GM21526 (cell line): ENCODE measurements at regions not wholly inside any gene's neighbourhood (a gene's known extent, or its start where the extent isn't known, plus 50 kb on each side); places are given as distances from the start of the nearest gene placed in this dataset.
"Not testable (repeated sequence)": the region's sequence is repeated elsewhere in the genome, so short reads cannot be mapped to it uniquely, and the experiment has no call there.

Experiments
- ATAC-seq: cut with Tn5 transposase; IDR thresholded peaks from one replicate; pipeline ENCODE4 v1.9.1; 2021; ENCODE audit warnings: moderate library complexity; ENCODE audit not compliant: unreplicated experiment, low FRiP score

DNA sequence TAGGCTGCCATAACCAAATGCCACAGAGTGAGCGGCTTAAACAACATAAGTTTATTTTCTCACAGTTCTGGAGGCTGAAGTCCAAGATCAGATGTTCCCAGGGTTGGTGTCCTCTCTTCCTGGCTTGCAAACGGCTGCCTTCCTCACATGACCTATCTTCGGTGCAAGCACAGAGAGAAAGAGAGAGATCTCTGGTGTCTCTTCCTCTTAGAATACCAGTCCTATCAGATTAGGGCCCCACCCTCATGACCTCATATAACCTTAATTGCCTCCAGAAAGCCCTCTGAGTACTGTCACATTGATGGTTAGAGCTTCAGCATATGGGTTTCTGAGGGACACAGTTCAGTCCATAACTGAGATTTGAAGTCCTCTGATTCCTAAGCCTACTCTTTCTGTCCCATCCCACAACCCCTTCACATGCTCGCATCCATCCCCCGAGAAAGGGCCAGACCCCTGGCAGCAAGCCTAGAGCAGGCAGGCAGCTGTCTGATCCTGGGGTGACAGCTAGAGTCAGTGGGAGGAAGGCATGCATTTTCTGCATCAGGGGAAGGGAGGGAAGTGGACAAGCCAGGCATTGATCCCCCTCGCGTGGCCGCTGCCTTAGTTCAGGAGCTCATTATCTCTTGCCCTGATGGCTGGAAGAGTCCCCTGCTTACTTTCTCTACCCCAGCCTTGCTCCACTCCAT, 114.1 kb downstream of the FAR1 start:
- ATAC-seq: no peak

GRCh38 chr11:13784441-13784840, 116.0 kb downstream of the FAR1 start:
- ATAC-seq: no peak

DNA sequence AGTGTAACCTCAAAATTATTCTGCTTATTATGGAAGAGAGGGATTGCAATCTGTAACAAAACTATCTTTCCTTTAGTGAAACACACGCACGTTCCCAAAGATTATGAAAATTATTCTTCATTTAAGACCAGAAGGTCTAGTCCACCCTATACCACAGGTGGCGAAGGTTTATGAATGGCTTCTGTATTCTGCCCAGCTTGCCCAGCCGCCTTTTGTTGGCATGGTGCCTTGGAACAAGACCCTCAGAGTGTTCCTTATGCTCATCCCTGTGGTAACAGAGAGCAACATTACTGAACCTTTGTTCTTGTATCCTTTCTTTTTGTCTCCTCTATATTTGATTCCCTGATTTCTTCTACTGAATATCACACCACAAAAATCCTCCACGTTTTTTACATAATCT, 116.4 kb downstream of the FAR1 start:
- no peak for ATAC-seq

- no peak for ATAC-seq
Observed at GRCh38 chr11:13786688-13787087, 118.2 kb downstream of the FAR1 start.

DNA sequence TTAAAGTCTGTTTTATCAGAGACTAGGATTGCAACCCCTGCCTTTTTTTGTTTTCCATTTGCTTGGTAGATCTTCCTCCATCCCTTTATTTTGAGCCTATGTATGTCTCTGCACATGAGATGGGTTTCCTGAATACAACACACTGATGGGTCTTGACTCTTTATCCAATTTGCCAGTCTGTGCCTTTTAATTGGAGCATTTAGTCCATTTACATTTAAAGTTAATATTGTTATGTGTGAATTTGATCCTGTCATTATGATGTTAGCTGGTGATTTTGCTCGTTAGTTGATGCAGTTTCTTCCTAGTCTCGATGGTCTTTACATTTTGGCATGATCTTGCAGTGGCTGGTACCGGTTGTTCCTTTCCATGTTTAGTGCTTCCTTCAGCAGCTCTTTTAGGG, 129.1 kb downstream of the FAR1 start:
- ATAC-seq: not testable (repeated sequence)

- ATAC-seq: no peak
Observed at GRCh38 chr11:13800901-13801300, 132.4 kb downstream of the FAR1 start.

GRCh38 chr11:13818325-13818724, 144.2 kb upstream of the SPON1 start:
- no peak for ATAC-seq

DNA sequence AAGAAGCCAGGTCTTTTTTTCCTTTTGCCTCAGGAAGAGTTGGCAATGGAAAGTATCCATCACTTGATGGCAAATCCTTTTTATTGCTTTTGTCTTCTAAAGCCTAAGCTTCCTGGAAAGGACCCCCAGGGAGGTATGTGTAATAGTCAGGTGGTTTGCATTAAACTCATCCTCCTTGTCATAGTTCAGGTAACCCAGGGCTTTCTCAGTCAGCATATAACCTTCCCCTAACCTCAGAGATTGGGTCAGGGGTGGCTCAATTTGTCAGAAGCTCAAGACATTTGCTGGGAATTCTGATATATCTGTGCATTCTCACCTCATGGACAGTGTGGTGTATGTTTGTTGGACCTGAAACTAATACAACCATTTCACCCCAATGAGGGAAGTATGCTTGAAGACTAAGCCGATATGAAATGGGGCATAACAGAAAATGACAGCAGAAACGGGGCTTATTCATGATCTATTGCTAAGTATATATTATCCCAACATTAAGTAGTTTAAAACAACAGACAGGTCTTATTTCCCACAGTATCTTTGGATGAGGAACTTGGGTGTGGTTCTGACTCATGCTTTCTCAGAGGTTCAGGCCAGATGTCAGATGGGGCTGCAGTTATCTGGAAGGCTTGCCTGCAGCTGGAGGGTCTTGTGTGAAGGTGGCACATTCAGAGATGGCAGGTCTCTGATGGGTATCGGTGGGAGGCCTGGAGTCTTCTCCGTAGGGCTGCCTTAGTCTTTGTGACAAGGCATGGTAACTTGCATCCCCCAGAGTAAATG, 135.8 kb upstream of the SPON1 start:
- ATAC-seq: no peak

- no peak for ATAC-seq
Observed at GRCh38 chr11:13831696-13832095, 130.8 kb upstream of the SPON1 start.

- no peak for ATAC-seq
Observed at GRCh38 chr11:13834463-13834862, 128.1 kb upstream of the SPON1 start.

DNA sequence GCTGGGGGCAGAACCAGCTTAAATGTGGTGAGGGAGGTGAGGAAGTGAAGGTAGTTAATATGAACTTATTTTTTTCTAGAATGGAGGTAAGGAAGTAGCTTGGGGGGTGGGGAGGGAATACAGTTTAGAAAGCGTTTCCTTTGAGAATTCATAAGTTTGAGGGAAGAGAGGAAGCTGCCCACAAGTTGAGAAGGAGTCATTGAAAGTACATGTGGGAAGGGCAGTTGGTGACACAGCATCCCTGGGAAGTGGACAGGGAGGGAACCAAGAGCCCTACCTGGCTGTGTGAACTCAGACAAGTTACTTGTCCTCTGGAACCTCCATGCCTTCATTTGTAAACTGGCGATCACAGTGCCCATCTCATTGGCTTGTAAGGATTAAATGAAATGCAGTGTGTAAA, 125.9 kb upstream of the SPON1 start:
- no peak for ATAC-seq

GRCh38 chr11:13837286-13837685, 125.2 kb upstream of the SPON1 start:
- no peak for ATAC-seq

DNA sequence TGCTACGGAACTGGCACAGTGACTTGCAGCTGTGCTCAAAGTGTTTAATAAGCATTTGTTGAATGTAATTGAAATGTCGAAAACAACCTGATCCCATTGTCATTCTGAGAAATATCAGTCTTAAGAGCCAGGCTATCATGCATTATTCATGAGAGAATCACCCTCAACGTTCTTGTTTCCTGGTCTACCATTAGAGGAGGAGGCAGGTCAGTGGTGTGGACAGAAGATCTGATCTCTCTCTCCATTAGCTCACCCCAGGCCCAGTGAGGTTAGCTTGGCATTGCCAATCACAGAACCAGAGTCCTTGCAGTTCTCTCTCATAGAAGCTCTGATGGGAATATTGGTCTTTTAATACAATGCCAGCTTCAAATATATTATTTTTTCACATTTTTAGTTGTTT, 121.1 kb upstream of the SPON1 start:
- ATAC-seq: no peak

- no peak for ATAC-seq
Observed at GRCh38 chr11:13848031-13848430, 114.5 kb upstream of the SPON1 start.

DNA sequence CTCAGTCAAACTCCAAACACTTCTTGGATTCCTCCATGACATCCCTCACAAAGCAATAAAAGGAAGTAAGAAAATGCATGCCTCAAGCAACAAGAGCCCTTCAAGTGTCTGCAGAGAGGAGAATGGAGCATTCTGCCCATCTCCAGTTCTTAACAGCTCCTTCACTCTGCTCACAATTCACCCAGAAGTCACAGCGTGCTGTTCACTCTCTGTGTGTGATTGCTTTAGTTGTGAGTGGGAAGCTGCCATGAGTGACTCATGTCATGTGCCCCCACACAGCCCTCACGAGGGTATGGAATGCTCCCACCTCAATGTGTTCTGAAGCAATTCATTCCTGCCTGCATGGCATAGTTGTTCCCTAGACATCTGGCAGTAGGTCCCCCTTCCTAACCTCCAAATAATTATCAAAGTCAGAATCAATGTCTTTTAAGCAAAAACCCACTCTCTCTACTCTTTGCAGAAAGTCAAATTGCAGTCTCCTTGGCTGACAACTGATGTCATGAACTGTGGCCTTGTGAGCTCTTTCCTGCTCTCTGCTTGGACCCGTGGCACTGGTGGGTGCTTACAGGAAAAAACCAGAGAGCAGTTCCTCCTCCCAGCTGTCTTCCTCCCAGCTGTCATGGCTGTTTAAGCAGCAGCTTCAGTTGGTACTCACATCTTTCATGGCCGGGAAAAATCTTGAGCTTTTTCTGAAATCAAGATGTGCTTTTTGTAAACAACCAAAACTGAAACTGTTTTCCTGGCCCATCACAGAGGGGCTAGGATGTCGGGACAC, 112.1 kb upstream of the SPON1 start:
- ATAC-seq: no peak

GRCh38 chr11:13851691-13852090, 110.8 kb upstream of the SPON1 start:
- ATAC-seq: no peak

GRCh38 chr11:13852481-13852880, 110.0 kb upstream of the SPON1 start:
- no peak for ATAC-seq

GRCh38 chr11:13857828-13858227, 104.7 kb upstream of the SPON1 start:
- ATAC-seq: no peak

GRCh38 chr11:13859892-13860291, 102.6 kb upstream of the SPON1 start:
- no peak for ATAC-seq

GRCh38 chr11:13861411-13861810, 101.1 kb upstream of the SPON1 start:
- no peak for ATAC-seq

- no peak for ATAC-seq
Observed at GRCh38 chr11:13862845-13863392, 99.6 kb upstream of the SPON1 start.
